Endothelial cell of umbilical vein (primary cell): ENCODE measurements at regions not wholly inside any gene's neighbourhood (a gene's known extent, or its start where the extent isn't known, plus 50 kb on each side); places are given as distances from the start of the nearest gene placed in this dataset.

Experiments
- BruUV-seq: library from RNA; stranded (reverse); fragments of 400-500 nt; replicated peaks from 2 replicates; lab custom pipeline; 2021; lab: Mats Ljungman, UMichigan
- CTCF ChIA-PET: fragments of 300-600, 350-600 bp; sonication (Branson Sonifier 250); formaldehyde crosslinking; loops from one replicate; lab custom pipeline; 2021; ENCODE audit warnings: antibody characterized with exemption, inconsistent platforms; lab: Charles Lee
- POLR2A ChIA-PET: fragments of 300-600, 350-600 bp; sonication (Branson Sonifier 250); formaldehyde crosslinking; loops from one replicate; lab custom pipeline; 2021; ENCODE audit warnings: antibody characterized with exemption, inconsistent platforms; lab: Charles Lee
- DNase-seq: peaks from one replicate; pipeline ENCODE4 v3.0.0-alpha.2; 2011; ENCODE audit warnings: low read depth, low spot score
- FAIRE-seq: peaks from 2 replicates; lab custom pipeline; 2011; peaks lifted over from hg19 to GRCh38; lab: Jason Lieb, UNC
- H2AFZ ChIP-seq: 2 replicates; pipeline ENCODE4 v1.6.0; 2012; ENCODE audit warnings: low read depth, low read length, control low read depth, inconsistent platforms
- H3K27ac ChIP-seq: 2 replicates; pipeline ENCODE4 v1.5.1; 2011; ENCODE audit warnings: low read depth, mild to moderate bottlenecking, control low read depth, low read length, moderate library complexity; ENCODE audit not compliant: insufficient read depth
- H3K27me3 ChIP-seq, 2 experiments: 2 replicates each; pipeline versions ENCODE4 v1.6.0 to v1.6.1; 2011; ENCODE audit warnings: low read length in 2 of 2, mixed read lengths in 1 of 2; ENCODE audit not compliant: control insufficient read depth in 2 of 2, insufficient read depth in 2 of 2
- H3K36me3 ChIP-seq, 2 experiments: 2 replicates in 1 of 2; 3 replicates in 1 of 2; pipeline ENCODE4 v1.5.1; 2011; ENCODE audit warnings: low read length in 2 of 2, mild to moderate bottlenecking in 1 of 2, moderate library complexity in 1 of 2; ENCODE audit not compliant: control insufficient read depth in 2 of 2, insufficient read depth in 2 of 2; ENCODE audit errors: extremely low read depth in 1 of 2
- H3K4me1 ChIP-seq: 3 replicates; pipeline ENCODE4 v1.5.1; 2011; ENCODE audit warnings: mild to moderate bottlenecking, low read length; ENCODE audit not compliant: control insufficient read depth, insufficient read depth; ENCODE audit errors: extremely low read depth
- H3K4me2 ChIP-seq: 2 replicates; pipeline ENCODE4 v1.6.1; 2011; ENCODE audit warnings: low read length, control low read depth, mixed read lengths; ENCODE audit not compliant: insufficient read depth
- H3K4me3 ChIP-seq, 3 experiments: fragments of 200-600 bp in 1 of 3; sonication (generic), shearing (Covaris generic) in 1 of 3; replicated peaks in 1 of 3; 2 replicates each; pipeline ENCODE4 v1.5.1; 2011 to 2016; ENCODE audit warnings: control low read depth in 3 of 3, low read length in 3 of 3, mild to moderate bottlenecking in 2 of 3, inconsistent platforms in 1 of 3, low read depth in 1 of 3, moderate library complexity in 1 of 3; ENCODE audit not compliant: insufficient read depth in 1 of 3
- H3K79me2 ChIP-seq: 2 replicates; pipeline ENCODE4 v1.6.0; 2012; ENCODE audit warnings: low read length, inconsistent platforms; ENCODE audit not compliant: control insufficient read depth, insufficient read depth
- H3K9ac ChIP-seq: replicated peaks from 2 replicates; pipeline ENCODE3; 2011; ENCODE audit warnings: low read length, control low read depth; ENCODE audit not compliant: insufficient read depth; ENCODE audit errors: extremely low read depth
- H3K9me1 ChIP-seq: replicated peaks from 3 replicates; pipeline ENCODE4 v1.6.0; 2011; ENCODE audit warnings: mild to moderate bottlenecking, low read length; ENCODE audit not compliant: control insufficient read depth, insufficient read depth; ENCODE audit errors: extremely low read depth
- H3K9me3 ChIP-seq: replicated peaks from 2 replicates; pipeline ENCODE4 v1.5.1; 2012; ENCODE audit warnings: low read length, inconsistent platforms; ENCODE audit not compliant: control insufficient read depth, insufficient read depth
- H4K20me1 ChIP-seq: replicated peaks from 2 replicates; pipeline ENCODE3; 2011; ENCODE audit warnings: mild to moderate bottlenecking, low read length; ENCODE audit not compliant: control insufficient read depth, insufficient read depth; ENCODE audit errors: extremely low read depth
- EZH2 ChIP-seq: IDR thresholded peaks from 2 replicates; pipeline ENCODE4 v1.6.1; 2012; ENCODE audit warnings: borderline replicate concordance, low read depth, mild to moderate bottlenecking, moderate library complexity, low read length, inconsistent platforms; ENCODE audit not compliant: severe bottlenecking
- FOS ChIP-seq: IDR thresholded peaks from 2 replicates; pipeline ENCODE4 v1.6.1; 2011; ENCODE audit warnings: mild to moderate bottlenecking, low read length, moderate library complexity, borderline replicate concordance; ENCODE audit not compliant: insufficient read depth
- GATA2 ChIP-seq: IDR thresholded peaks from 2 replicates; pipeline ENCODE4 v1.7.0; 2011; ENCODE audit warnings: low read depth, mild to moderate bottlenecking, moderate library complexity, mixed read lengths, low read length; ENCODE audit not compliant: insufficient read length, insufficient read depth
- JUN ChIP-seq: IDR thresholded peaks from 2 replicates; pipeline ENCODE4 v1.6.1; 2011; ENCODE audit warnings: borderline replicate concordance, low read depth; ENCODE audit not compliant: insufficient read length, insufficient read depth
- MYC ChIP-seq: IDR thresholded peaks from one replicate; pipeline ENCODE4 v1.6.1; 2011; ENCODE audit warnings: mild to moderate bottlenecking, low read depth, low read length
- POLR2A ChIP-seq: IDR thresholded peaks from 2 replicates; pipeline ENCODE4 v1.6.1; 2012; ENCODE audit warnings: low read depth, mild to moderate bottlenecking, control low read depth, low read length
- POLR2AphosphoS5 ChIP-seq: IDR thresholded peaks from 2 replicates; pipeline ENCODE4 v1.6.1; 2012; ENCODE audit warnings: low read depth, mild to moderate bottlenecking, control low read depth, low read length, moderate library complexity; ENCODE audit not compliant: insufficient read depth
- dilution Hi-C: fragments of 300-500 bp; cut with MboI; formaldehyde crosslinking; loops from one replicate; pipeline ENCODE4 v1.15.0; 2019; ENCODE audit warnings: low sequenced_read_pairs; ENCODE audit not compliant: extremely low pct_ligation_motif_present
- intact Hi-C: fragments of 100-400 bp; cut with micrococcal nuclease; formaldehyde crosslinking; loops from one replicate; pipeline ENCODE4 v1.10.0; 2022
- TF ChIP-seq, protein P1 (sequence below): IDR thresholded peaks from 2 replicates; pipeline ENCODE4 v1.6.1; 2011; ENCODE audit not compliant: insufficient read depth, insufficient read length
- TF ChIP-seq, protein P2 (sequence below), 2 donors: IDR thresholded peaks; 1 replicate in 1 of 2; 2 replicates in 1 of 2; pipeline ENCODE4 v1.5.1; 2011; ENCODE audit warnings: low read length in 2 of 2, mild to moderate bottlenecking in 2 of 2, moderate library complexity in 2 of 2, control low read depth in 1 of 2, inconsistent platforms in 1 of 2, low read depth in 1 of 2; ENCODE audit not compliant: insufficient read depth in 1 of 2; ENCODE audit errors: extremely low read depth in 1 of 2

DNA sequence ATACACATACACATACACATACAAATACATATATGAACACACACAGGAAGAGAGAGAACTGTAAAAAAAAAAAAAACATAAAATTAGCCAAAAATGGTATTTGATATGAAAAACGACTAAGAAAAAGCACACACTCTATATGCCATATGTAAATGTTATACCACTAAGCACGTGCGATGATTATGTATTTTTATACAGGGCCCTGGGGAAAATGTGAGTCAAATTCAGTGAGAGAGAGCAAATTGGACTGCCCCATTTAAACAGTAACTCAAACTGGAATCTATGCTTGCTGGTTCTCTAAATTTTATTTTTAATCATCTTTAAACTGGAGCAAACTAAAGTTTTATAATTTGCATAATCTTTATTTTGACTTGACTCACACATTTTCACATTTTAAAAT is 197.8 kb upstream of the MTNR1B start:
- DNase-seq: no peak
- no peak for TF ChIP-seq POLR2AphosphoS5
- TF ChIP-seq JUN: no peak
- no peak for TF ChIP-seq EZH2
- no peak for TF ChIP-seq FOS
- TF ChIP-seq, protein P1, sequence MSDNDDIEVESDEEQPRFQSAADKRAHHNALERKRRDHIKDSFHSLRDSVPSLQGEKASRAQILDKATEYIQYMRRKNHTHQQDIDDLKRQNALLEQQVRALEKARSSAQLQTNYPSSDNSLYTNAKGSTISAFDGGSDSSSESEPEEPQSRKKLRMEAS: no peak
- TF ChIP-seq MYC: no peak
- no peak for TF ChIP-seq GATA2
- TF ChIP-seq, protein P2, sequence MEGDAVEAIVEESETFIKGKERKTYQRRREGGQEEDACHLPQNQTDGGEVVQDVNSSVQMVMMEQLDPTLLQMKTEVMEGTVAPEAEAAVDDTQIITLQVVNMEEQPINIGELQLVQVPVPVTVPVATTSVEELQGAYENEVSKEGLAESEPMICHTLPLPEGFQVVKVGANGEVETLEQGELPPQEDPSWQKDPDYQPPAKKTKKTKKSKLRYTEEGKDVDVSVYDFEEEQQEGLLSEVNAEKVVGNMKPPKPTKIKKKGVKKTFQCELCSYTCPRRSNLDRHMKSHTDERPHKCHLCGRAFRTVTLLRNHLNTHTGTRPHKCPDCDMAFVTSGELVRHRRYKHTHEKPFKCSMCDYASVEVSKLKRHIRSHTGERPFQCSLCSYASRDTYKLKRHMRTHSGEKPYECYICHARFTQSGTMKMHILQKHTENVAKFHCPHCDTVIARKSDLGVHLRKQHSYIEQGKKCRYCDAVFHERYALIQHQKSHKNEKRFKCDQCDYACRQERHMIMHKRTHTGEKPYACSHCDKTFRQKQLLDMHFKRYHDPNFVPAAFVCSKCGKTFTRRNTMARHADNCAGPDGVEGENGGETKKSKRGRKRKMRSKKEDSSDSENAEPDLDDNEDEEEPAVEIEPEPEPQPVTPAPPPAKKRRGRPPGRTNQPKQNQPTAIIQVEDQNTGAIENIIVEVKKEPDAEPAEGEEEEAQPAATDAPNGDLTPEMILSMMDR (IDR thresholded peaks at IDR 0.05; ENCODE audit: extremely low read depth in 1 of 2, insufficient read depth in 1 of 2, low read depth in 1 of 2, low read length in 2 of 2): no peak
- TF ChIP-seq POLR2A: no peak
- dilution Hi-C loops (no loop called here), intact Hi-C loops (no loop called here)
- Histone ChIP-seq H3K27ac (no peak overlapping the region), H3K36me3 (no peaks in the 10 kb centered on the region), H3K9me3 (no peaks in the 10 kb centered on the region), H3K4me2 (no peak overlapping the region), H3K9me1 (no peaks in the 10 kb centered on the region), H3K4me1 (no peaks in the 10 kb centered on the region), H3K79me2 (no peaks in the 10 kb centered on the region), H3K27me3 (no peaks in the 10 kb centered on the region), H2AFZ (no peak overlapping the region), H4K20me1 (no peaks in the 10 kb centered on the region), H3K4me3 (no peak overlapping the region), H3K9ac (no peak overlapping the region)
- BruUV-seq: no TSS peak
- CTCF ChIA-PET: no interaction called here
- POLR2A ChIA-PET: no interaction called here
- no peak for FAIRE-seq
